IPS DF 6.9 (cell line): ENCODE measurements at regions not wholly inside any gene's neighbourhood (a gene's known extent, or its start where the extent isn't known, plus 50 kb on each side); places are given as distances from the start of the nearest gene placed in this dataset.

Source experiments
- DNase-seq: peaks from one replicate; pipeline ENCODE4 v3.0.0-alpha.2; 2013; ENCODE audit warnings: low read depth, low spot score
- H3K27ac ChIP-seq: one replicate; pipeline ENCODE4 v1.5.1; 2013; ENCODE audit warnings: low read length, control low read depth
- H3K27me3 ChIP-seq: 2 replicates; pipeline ENCODE4 v1.6.1; 2013; ENCODE audit warnings: mild to moderate bottlenecking, low read length; ENCODE audit not compliant: control insufficient read depth, insufficient read depth
- H3K36me3 ChIP-seq: 2 replicates; pipeline ENCODE4 v1.6.1; 2013; ENCODE audit warnings: low read length; ENCODE audit not compliant: control insufficient read depth, insufficient read depth
- H3K4me1 ChIP-seq: 2 replicates; pipeline ENCODE4 v1.6.1; 2013; ENCODE audit warnings: low read length; ENCODE audit not compliant: control insufficient read depth, insufficient read depth
- H3K4me3 ChIP-seq: 2 replicates; pipeline ENCODE4 v1.5.1; 2013; ENCODE audit warnings: mild to moderate bottlenecking, low read length
- H3K9me3 ChIP-seq: 2 replicates; pipeline ENCODE4 v1.6.1; 2013; ENCODE audit warnings: low read length, inconsistent platforms; ENCODE audit not compliant: control insufficient read depth, insufficient read depth
- WGBS: extraction: QIAGEN DNeasy Blood & Tissue Kit; methylation state at CpG from one replicate; pipeline ENCODE4 v1.1.7; 2013; ENCODE audit warnings: mixed read lengths, missing lambda C conversion rate; ENCODE audit not compliant: insufficient read length, insufficient coverage; 5-methylcytosine and 5-hydroxymethylcytosine counted together

DNA sequence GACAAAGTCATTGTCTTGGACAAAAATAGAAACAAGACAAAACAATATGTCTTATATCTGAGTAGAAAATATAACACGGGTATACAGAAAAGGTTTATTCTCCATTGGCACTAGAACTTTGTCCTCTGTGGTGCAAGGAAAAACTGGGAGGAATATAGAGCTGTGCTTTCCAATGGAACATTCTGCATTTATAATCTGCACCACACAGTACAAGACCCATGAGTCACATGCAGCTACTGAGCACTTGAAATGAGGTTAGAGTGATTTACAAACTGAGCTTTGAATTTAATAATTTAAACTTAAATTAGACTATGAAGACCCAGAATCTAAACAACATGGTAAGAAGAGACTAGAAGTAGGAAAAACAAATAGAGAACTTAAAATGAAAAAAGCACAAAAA lies 86.1 kb downstream of the RAP2A start:
- no CpG with 5 or more reads among the region's 1 CpG for WGBS
- H3K27me3 ChIP-seq = no peaks in the 10 kb centered on the region
- H3K27ac ChIP-seq = no peak overlapping the region
- no peak overlapping the region for H3K4me3 ChIP-seq
- no peaks in the 10 kb centered on the region for H3K4me1 ChIP-seq
- no peaks in the 10 kb centered on the region for H3K36me3 ChIP-seq
- no peaks in the 10 kb centered on the region for H3K9me3 ChIP-seq
- no peak for DNase-seq

DNA sequence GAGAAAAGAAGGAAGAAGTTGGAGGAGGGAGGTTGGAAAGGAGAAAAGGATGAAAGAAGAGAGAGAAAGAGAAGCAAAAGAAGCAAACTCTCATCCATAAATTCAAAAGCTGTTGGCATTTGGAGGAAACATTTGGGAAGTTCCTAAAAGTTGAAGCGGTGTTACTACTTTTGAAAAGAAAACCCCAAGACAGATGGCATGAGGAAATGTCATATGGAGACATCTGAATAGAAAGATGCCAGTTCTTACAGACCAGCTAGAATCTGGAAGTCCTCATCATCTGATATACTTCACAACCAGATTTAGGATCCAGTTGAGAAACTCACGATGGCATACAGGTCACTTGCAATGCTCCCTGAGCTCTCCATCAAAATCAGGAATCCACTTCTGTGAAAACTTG lies 86.9 kb downstream of the RAP2A start:
- WGBS = no CpG with 5 or more reads among the region's 2 CpGs
- Histone ChIP-seq H3K27ac (no peak overlapping the region), H3K27me3 (no peaks in the 10 kb centered on the region), H3K4me1 (no peaks in the 10 kb centered on the region), H3K36me3 (no peaks in the 10 kb centered on the region), H3K4me3 (no peak overlapping the region), H3K9me3 (no peaks in the 10 kb centered on the region)
- no peak for DNase-seq

DNA sequence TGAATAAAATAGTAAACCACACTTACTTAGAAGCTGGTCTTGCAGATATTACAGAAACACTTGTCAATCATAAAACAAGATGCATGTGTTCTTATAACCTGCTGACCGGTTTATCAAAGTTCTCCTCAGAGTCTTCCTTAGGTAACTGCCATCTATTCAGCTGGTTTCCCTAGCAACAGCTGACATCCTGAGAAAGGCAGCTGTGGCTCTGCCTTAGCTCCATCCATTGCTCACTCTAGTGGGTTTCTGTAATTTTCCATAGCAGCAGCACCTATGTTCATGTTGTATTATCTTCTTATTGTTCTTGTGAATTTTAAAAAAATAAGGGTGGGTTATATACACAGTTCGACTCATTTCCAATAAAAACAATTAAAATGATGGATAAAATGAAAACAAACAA lies 87.8 kb downstream of the RAP2A start:
- H3K27me3 ChIP-seq = no peaks in the 10 kb centered on the region
- no peaks in the 10 kb centered on the region for H3K9me3 ChIP-seq
- no peak for DNase-seq
- H3K4me1 ChIP-seq = no peaks in the 10 kb centered on the region
- H3K4me3 ChIP-seq = no peak overlapping the region
- H3K27ac ChIP-seq = no peak overlapping the region
- no CpG with 5 or more reads among the region's 2 CpGs for WGBS
- no peaks in the 10 kb centered on the region for H3K36me3 ChIP-seq

DNA sequence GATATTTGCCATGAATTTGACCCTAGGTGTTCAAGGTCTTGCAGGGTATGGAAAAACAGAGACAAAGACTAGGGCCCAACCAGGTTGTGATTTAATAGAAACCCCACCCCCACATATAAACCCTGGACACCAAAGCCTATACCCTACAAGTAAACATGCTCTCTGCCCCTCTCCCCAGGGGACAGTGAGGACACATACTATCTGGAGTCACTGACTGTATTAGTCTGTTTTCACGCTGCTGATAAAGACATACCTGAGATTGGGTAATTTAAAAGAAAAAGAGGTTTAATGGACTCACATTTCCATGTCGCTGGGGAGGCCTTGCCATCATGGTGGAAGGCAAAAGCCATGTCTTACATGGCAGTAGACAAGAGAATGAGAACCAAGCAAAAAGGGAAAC lies 88.3 kb downstream of the RAP2A start:
- no CpG with 5 or more reads among the region's 2 CpGs for WGBS
- Histone ChIP-seq H3K36me3 (no peaks in the 10 kb centered on the region), H3K27me3 (no peaks in the 10 kb centered on the region), H3K4me3 (no peak overlapping the region), H3K27ac (no peak overlapping the region), H3K4me1 (no peaks in the 10 kb centered on the region), H3K9me3 (no peaks in the 10 kb centered on the region)
- DNase-seq = no peak

DNA sequence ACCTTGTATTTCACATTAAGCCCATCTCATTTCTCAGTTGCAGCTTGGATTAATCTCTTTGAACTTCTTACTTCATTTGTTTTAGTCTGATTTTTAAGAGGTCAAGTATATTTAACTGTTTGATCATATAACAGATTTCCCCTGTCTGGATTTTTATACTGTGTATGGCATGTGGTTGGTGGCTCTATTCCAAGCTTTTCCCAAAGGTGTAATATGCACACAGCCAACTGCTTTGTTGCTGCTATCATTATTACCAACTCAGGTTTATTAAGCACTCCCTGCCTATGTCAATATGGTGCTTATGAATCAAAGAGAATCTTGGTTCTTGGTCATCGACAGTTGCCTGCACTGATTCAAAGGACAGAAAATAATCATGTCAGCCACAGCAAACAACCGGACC lies 92.6 kb downstream of the RAP2A start:
- H3K27ac ChIP-seq = no peak overlapping the region
- H3K4me3 ChIP-seq = no peak overlapping the region
- H3K36me3 ChIP-seq = no peaks in the 10 kb centered on the region
- WGBS = no CpG with 5 or more reads among the region's 2 CpGs
- DNase-seq = no peak
- H3K9me3 ChIP-seq = no peaks in the 10 kb centered on the region
- no peaks in the 10 kb centered on the region for H3K27me3 ChIP-seq
- H3K4me1 ChIP-seq = no peaks in the 10 kb centered on the region

DNA sequence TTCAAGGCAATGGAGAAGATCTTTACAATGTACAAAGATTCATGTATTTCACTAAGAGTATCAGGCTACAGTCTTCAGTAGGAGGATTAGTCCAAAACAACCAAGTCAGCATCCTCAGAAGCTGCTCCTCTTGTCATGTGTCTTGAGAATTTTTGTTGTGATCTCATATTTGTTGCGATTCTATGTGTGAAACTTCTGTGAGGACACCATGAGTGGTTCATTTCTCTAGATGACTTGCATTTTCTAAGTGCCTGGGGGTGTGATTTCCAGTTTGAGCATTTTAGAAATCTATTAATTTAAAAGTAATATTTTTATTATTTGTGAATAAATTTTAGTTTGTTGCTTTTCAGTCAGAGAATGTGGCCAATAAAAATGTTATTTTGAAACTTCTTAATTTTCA lies 94.5 kb downstream of the RAP2A start:
- no CpG with 5 or more reads among the region's 1 CpG for WGBS
- no peaks in the 10 kb centered on the region for H3K9me3 ChIP-seq
- H3K4me1 ChIP-seq = no peaks in the 10 kb centered on the region
- no peaks in the 10 kb centered on the region for H3K27me3 ChIP-seq
- H3K36me3 ChIP-seq = no peaks in the 10 kb centered on the region
- no peak overlapping the region for H3K27ac ChIP-seq
- no peak for DNase-seq
- H3K4me3 ChIP-seq = no peak overlapping the region

DNA sequence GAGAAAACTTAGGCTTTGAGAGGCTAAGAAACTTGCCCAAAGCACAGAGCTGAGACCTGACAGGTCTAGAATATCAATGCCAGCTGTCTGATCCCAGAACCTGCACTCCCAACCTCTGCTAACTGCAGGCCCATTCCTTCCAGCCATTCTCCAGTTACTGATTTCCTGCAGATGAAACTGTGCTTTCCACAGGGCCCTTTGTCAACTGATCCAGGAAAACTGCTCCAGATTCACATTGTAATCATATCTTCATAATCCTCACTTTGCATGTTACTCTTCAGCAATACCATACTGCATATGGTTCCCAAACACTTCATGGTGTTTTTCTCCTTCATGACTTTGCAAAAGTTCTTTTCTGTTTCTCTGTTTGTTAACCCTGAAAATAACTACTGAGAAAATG lies 100.6 kb downstream of the RAP2A start:
- Histone ChIP-seq H3K4me1 (no peaks in the 10 kb centered on the region), H3K27me3 (no peaks in the 10 kb centered on the region), H3K36me3 (no peaks in the 10 kb centered on the region), H3K9me3 (no peaks in the 10 kb centered on the region), H3K27ac (no peak overlapping the region), H3K4me3 (no peak overlapping the region)
- no peak for DNase-seq

DNA sequence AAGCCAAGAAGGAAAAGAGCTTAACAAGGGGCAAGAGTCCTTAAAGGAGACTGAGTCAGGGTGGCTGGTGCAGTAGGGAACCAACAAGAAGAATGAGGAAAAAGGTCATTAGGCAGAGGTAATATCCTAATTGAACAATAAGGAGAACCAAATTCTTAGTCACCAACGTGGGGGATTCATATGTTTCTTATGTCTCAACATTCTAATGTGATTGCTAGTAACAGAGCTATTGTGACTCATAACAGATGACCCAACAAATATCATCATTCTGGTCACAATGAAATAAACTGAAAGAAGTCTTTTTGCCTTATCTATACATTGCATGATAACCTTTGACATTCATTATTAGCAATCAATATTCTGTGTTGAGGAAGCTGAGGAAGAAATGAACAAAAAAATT lies 101.6 kb downstream of the RAP2A start:
- H3K4me3 ChIP-seq = no peak overlapping the region
- no peaks in the 10 kb centered on the region for H3K4me1 ChIP-seq
- no peaks in the 10 kb centered on the region for H3K36me3 ChIP-seq
- no peak overlapping the region for H3K27ac ChIP-seq
- no peak for DNase-seq
- H3K27me3 ChIP-seq = no peaks in the 10 kb centered on the region
- H3K9me3 ChIP-seq = no peaks in the 10 kb centered on the region
- no CpG with 5 or more reads among the region's 1 CpG for WGBS

DNA sequence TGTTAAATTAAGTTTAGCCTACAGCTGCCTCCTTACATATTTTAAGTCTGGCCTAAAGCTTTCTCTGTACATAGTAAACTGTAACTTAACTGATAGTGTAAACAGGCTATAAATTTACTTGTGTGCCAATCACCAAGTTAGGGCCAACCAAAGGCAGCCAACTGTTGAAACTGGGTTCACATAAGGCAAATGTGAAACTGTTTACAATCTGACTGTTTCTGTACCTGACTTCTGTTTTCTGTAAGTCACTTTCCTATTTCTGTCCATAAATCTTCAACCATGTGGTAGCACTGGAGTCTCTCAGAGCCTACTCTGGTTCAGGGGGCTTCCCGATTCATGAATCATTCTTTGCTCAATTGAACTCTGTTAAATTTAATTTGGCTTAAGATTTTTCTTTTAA lies 103.1 kb downstream of the RAP2A start:
- no peaks in the 10 kb centered on the region for H3K4me1 ChIP-seq
- H3K9me3 ChIP-seq = no peaks in the 10 kb centered on the region
- no peak overlapping the region for H3K27ac ChIP-seq
- no peak for DNase-seq
- H3K4me3 ChIP-seq = no peak overlapping the region
- no CpG with 5 or more reads among the region's 1 CpG for WGBS
- no peaks in the 10 kb centered on the region for H3K27me3 ChIP-seq
- no peaks in the 10 kb centered on the region for H3K36me3 ChIP-seq

DNA sequence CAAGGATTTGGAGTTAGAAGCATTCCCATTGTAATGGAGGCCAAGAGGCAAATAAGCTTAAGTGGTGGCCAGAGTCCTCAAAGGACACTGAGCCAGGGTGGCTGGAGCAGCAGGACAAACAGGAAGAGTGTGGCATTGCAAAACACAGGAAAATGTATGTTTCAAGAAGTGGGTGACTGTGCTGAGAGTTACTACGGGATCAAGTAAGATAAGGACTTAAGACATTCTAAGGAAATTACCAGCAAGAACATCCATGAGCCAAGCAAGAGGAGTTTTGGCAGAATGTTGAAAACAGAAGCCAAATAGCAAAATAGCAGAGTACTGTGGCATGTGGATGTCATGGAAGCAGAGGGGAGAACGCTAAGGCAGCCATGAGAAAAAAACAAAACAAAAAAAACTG lies 104.2 kb downstream of the RAP2A start:
- Histone ChIP-seq H3K36me3 (no peaks in the 10 kb centered on the region), H3K9me3 (no peaks in the 10 kb centered on the region), H3K4me3 (no peak overlapping the region), H3K27ac (no peak overlapping the region), H3K27me3 (no peaks in the 10 kb centered on the region), H3K4me1 (no peaks in the 10 kb centered on the region)
- no peak for DNase-seq
- WGBS = no CpG with 5 or more reads among the region's 2 CpGs

DNA sequence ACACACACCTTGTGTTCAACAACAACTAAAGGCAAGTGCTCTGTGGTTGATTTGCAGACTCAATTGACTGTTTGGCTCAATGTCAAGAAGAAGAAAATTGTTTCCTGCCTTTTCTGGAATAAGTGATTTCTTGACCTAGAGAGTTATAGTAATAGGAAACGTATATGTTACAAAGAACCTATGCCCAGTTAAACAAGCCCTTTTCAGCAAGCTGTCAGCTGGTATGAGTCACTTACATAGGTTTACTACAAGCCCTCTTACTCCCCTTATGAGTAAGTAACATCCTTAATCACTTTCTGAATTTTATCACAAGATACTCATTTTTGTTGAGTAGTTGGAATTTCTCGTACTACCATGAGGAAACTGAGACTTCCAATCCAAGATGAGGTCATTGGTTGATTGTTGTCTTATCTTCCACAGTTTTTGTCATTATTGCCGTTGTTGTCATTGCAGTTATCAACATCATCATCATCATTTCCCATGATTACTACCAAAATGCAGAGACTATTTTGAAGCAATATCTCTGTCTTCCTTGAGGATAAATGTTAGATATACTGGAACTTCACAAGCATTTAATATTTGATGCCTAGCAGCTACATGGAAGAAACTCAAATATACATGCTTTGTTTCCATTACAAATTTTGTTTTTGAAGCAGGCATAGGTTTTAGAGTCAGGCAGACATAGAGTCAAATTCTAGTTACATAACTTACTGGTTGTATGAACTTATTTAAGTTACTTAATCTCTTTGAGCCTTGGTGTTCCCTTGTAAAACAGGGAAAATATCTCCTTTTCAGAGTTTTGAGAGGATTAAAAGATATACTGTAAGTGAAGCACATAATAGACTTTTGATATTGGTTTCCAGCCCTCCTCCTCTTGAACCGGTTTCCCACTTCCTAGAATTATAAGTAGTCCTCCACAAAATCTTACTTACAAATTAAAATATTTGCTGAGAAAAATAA lies 106.0 kb downstream of the RAP2A start:
- no CpG with 5 or more reads among the region's 4 CpGs for WGBS
- H3K4me3 ChIP-seq = no peak overlapping the region
- no peaks in the 10 kb centered on the region for H3K9me3 ChIP-seq
- H3K4me1 ChIP-seq = no peaks in the 10 kb centered on the region
- DNase-seq = no peak
- H3K27ac ChIP-seq = no peak overlapping the region
- no peaks in the 10 kb centered on the region for H3K27me3 ChIP-seq
- no peaks in the 10 kb centered on the region for H3K36me3 ChIP-seq
